ENCODE measurements at regions not wholly inside any gene's neighbourhood (a gene's known extent, or its start where the extent isn't known, plus 50 kb on each side); places are given as distances from the start of the nearest gene placed in this dataset.

DNA sequence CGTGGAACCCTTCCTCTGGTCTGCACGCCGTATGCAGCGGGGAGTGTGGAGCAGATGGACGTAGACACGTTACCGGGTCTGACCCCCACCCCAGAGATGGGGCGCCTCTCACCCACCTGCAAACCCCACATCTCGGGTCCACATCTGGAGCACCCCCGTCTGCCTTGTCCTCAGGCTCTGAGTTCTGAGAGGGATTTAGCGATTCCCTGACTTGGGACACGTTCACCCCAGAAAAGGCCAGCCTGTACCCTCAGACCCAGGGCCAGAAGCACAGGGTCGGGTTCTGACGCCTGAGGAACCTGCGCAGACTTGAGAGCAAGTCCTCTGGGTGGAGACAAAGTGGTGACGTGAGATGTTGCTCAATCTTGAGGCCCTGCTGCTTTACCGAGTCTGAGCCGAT is 1138.5 kb downstream of the BRD1 start:
- Histone ChIP-seq H3K36me3 (ENCODE audit: control insufficient read depth, insufficient read depth, low read length) (no peaks in the 10 kb centered on the region), H3K4me3 (replicated peaks; ENCODE audit: low read depth, low read length) (no peak overlapping the region), H3K27me3 (replicated peaks; ENCODE audit: control insufficient read depth, insufficient read depth, low read length) (no peaks in the 10 kb centered on the region)
- DNase-seq (ENCODE audit: extremely low read depth, insufficient read length), result no peak
- no peak for TF ChIP-seq CTCF (IDR thresholded peaks at IDR 0.05; ENCODE audit: insufficient read depth, low read length, poor library complexity, severe bottlenecking)

DNA sequence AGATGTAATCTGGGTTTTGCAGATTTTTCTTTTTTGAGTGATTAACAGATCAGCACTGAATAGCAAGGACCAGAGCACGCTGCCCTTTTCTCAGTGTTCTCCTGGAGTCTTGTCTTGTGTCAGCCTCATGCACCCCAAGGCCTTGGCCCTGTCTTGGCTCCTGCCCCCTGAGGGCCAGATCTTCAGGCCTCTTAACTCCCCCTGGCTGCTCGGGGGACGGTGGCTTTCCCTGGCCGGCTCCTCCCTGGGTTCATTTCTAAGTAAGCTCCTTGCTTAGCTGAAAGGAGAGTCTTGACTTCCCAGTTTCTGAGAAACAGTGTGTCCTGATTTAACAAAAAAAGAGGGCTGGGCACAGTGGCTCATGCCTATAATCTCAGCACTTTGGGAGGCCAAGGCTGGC is 1139.3 kb downstream of the BRD1 start:
- DNase-seq (ENCODE audit: extremely low read depth, insufficient read length), result no peak
- no peaks in the 10 kb centered on the region for H3K36me3 ChIP-seq (ENCODE audit: control insufficient read depth, insufficient read depth, low read length)
- TF ChIP-seq CTCF (IDR thresholded peaks at IDR 0.05; ENCODE audit: insufficient read depth, low read length, poor library complexity, severe bottlenecking), result no peak
- H3K4me3 ChIP-seq (replicated peaks; ENCODE audit: low read depth, low read length), result no peak overlapping the region
- no peaks in the 10 kb centered on the region for H3K27me3 ChIP-seq (replicated peaks; ENCODE audit: control insufficient read depth, insufficient read depth, low read length)

DNA sequence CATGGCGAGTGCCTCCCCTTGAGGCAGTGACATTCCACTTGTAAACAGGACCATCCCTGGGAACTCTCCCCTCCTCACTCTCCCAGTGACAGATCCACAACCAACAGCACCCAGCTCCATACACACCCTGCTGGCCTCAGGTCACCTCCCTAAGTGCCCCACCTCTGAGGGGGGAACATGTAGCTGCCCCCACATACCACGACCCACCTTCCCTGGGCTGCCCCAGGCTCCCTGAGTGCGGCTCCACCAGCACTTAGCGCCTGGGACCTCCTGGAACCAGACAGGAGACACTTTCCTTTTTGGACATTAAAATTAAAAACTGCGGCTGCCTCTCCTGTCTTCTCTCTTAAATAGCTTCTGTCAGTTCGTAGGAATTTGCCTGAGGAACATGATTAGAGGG is 1140.1 kb downstream of the BRD1 start:
- no peak for DNase-seq (ENCODE audit: extremely low read depth, insufficient read length)
- no peak for TF ChIP-seq CTCF (IDR thresholded peaks at IDR 0.05; ENCODE audit: insufficient read depth, low read length, poor library complexity, severe bottlenecking)
- no peaks in the 10 kb centered on the region for H3K27me3 ChIP-seq (replicated peaks; ENCODE audit: control insufficient read depth, insufficient read depth, low read length)
- no peaks in the 10 kb centered on the region for H3K36me3 ChIP-seq (ENCODE audit: control insufficient read depth, insufficient read depth, low read length)
- no peak overlapping the region for H3K4me3 ChIP-seq (replicated peaks; ENCODE audit: low read depth, low read length)

GRCh38 chr22:48686694-48687302 is 1140.9 kb downstream of the BRD1 start:
- no peak overlapping the region for H3K4me3 ChIP-seq (replicated peaks; ENCODE audit: low read depth, low read length)
- H3K36me3 ChIP-seq (ENCODE audit: control insufficient read depth, insufficient read depth, low read length), result no peaks in the 10 kb centered on the region
- no peak for DNase-seq (ENCODE audit: extremely low read depth, insufficient read length)
- no peak for TF ChIP-seq CTCF (IDR thresholded peaks at IDR 0.05; ENCODE audit: insufficient read depth, low read length, poor library complexity, severe bottlenecking)
- H3K27me3 ChIP-seq (replicated peaks; ENCODE audit: control insufficient read depth, insufficient read depth, low read length), result no peaks in the 10 kb centered on the region

GRCh38 chr22:48685767-48686166 is 1141.9 kb downstream of the BRD1 start:
- no peak for TF ChIP-seq CTCF (IDR thresholded peaks at IDR 0.05; ENCODE audit: insufficient read depth, low read length, poor library complexity, severe bottlenecking)

DNA sequence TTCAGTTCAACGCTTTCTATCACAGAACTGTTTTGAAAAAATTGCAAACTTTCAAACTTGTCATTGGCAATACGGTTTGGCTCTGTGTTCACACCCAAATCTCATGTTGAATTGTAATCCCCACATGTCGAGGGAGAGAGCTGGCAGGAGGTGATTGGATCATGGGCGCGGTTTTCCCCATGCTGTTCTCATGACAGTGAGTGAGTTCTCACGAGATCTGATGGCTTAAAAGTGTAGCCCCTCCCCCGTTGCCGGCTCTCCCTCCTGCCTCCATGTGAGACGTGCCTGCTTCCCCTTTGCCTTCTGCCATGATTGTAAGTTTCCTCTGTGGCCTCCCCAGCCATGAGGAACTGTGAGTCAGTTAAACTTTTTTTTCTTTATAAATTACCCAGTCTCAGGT is 1144.0 kb downstream of the BRD1 start:
- Histone ChIP-seq H3K27me3 (replicated peaks; ENCODE audit: control insufficient read depth, insufficient read depth, low read length) (no peaks in the 10 kb centered on the region), H3K36me3 (ENCODE audit: control insufficient read depth, insufficient read depth, low read length) (no peaks in the 10 kb centered on the region), H3K4me3 (replicated peaks; ENCODE audit: low read depth, low read length) (no peak overlapping the region)
- no peak for DNase-seq (ENCODE audit: extremely low read depth, insufficient read length)
- no peak for TF ChIP-seq CTCF (IDR thresholded peaks at IDR 0.05; ENCODE audit: insufficient read depth, low read length, poor library complexity, severe bottlenecking)

More at GRCh38 chr22:48685767-48686166, 1141.9 kb downstream of the BRD1 start:
- no peak for DNase-seq (ENCODE audit: extremely low read depth, insufficient read length)
- no peaks in the 10 kb centered on the region for H3K36me3 ChIP-seq (ENCODE audit: control insufficient read depth, insufficient read depth, low read length)
- H3K4me3 ChIP-seq (replicated peaks; ENCODE audit: low read depth, low read length), result no peak overlapping the region
- H3K27me3 ChIP-seq (replicated peaks; ENCODE audit: control insufficient read depth, insufficient read depth, low read length), result no peaks in the 10 kb centered on the region
